GM21515 (cell line): ENCODE measurements at regions not wholly inside any gene's neighbourhood (a gene's known extent, or its start where the extent isn't known, plus 50 kb on each side); places are given as distances from the start of the nearest gene placed in this dataset.

Experiments used
- ATAC-seq: cut with Tn5 transposase; IDR thresholded peaks from one replicate; pipeline ENCODE4 v1.9.1; 2021; ENCODE audit not compliant: unreplicated experiment

GRCh38 chr19:28020619-28021258 lies 1192.2 kb downstream of the UQCRFS1 start:
- ATAC-seq = no peak

- no peak for ATAC-seq
These were observed 1193.0 kb downstream of the UQCRFS1 start for GRCh38 chr19:28019901-28020300.

- no peak for ATAC-seq
These were observed 1193.6 kb downstream of the UQCRFS1 start for GRCh38 chr19:28019371-28019770.

DNA sequence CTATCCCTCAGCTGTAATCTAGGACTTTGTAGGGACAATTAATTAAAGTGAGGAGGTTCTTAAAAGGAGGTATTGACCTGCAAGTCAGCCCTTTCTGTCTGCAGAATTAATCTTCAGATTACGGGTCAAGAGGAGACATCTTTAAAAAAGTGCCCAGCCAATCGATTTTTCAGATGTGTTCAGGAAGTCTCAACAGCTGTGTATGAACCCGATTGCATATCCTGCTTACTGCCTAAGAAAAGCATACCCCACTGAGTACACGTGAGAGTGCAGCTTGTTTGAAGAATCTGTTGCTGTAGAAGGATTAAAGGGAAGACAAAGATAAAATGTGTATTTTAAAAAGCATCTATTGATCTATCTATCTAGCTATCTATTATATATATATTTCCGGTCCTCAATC lies 1194.5 kb downstream of the UQCRFS1 start:
- no peak for ATAC-seq

GRCh38 chr19:28014615-28015405 lies 1198.1 kb downstream of the UQCRFS1 start:
- no peak for ATAC-seq

DNA sequence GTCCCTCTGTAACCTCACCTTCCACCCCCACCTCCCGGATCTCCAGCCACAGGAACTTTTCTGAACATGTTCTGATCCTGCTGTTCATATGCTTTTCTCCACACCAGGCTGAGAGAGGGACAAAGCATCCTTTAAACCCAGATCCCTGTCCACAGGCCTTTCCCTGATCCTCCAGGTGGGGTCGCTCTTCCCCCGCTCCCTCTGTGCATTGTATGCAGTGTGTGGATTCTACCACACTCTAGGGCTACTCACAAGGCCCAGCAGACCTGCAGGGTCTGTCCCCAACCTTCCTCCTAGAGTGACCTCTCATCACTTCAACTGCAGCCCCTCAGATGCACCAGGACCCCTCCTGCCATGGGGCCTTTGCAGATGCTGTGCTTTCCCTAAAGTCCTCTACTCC lies 1200.6 kb downstream of the UQCRFS1 start:
- no peak for ATAC-seq

DNA sequence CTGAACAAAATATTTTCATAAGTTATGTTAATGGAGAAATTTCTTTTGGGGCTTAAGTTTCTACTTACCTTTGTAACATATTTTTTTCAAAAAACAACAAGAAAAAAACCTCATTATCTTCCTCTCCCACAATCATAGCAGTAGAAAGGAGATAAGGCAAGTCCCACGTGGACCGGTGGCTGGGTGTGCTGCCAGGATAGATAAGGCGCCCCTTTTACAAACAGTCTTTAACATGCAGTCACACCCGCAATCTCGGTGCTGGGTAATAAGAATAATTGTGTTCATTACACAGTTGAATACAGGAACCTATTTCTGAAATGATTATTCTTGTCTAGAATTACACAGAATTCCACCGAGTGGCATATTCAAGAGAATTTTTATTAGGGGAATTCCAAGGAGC lies 1202.3 kb downstream of the UQCRFS1 start:
- no peak for ATAC-seq

GRCh38 chr19:28009696-28010095 lies 1203.3 kb downstream of the UQCRFS1 start:
- ATAC-seq = no peak

- ATAC-seq = no peak
These were observed 1204.3 kb downstream of the UQCRFS1 start for GRCh38 chr19:28008695-28009094.

- no peak for ATAC-seq
These were observed 1209.4 kb downstream of the UQCRFS1 start for GRCh38 chr19:28003543-28003942.

DNA sequence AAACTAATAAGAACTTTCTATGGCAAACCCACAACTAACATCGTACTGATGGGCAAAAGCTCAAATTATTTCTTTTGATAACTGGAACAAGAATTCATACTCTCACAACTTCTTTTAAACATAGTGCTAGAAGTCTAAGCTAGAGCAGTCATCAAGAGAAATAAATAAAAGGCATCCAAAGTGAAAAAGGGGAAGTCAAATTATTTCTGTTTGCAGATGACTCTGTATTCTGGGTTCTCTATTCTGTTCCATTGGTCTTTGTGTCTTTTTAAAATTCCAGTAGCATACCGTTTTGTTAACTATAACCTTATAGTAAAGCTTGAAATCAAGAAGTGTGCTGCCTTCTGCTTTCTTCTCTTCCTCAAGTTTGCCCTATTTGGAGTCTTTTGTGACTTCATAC lies 1215.9 kb downstream of the UQCRFS1 start:
- ATAC-seq = no peak

DNA sequence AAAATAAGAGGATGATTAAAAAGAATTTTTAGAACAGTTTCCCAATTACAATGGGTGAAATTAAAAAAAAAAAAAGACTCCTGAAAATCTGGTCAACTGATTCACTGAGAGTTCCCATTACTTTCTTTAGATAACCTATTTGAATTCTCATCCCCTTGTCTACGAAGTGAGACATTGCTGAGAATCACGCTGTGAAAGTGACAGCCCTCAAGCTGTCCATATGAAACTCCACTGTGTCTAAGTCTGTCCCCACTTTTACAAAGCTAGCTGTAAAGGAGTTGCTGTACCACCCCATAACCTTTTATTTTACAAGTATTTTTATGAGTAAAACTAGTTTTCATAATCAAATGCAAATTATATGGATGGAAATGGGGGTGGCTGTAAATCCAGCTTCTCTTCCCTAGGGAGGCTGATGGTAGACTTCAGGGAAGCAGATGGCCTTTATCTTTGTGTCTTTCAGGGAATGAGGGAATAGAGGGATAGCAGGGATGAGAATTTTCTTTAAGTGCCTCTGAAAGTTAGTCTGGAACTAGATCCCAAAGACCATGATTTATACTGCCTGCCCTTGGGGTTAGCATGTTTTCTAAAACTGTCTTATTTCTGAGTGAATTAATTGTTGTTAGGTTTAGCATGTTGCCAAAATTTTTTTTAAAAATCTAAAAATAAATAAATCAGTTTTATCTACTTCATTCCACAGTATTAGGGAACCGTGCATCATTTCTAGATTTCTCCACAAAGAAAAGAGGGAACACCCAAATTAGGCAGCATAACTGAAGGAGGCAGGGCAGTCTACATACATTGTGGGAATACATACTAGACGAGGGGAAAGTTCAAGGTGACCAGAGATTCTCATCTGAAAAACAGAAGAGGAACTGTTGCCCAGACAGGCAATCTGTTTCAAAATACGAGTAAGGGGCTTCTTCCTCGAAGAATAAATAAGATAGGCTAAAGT lies 1219.1 kb downstream of the UQCRFS1 start:
- ATAC-seq = no peak

DNA sequence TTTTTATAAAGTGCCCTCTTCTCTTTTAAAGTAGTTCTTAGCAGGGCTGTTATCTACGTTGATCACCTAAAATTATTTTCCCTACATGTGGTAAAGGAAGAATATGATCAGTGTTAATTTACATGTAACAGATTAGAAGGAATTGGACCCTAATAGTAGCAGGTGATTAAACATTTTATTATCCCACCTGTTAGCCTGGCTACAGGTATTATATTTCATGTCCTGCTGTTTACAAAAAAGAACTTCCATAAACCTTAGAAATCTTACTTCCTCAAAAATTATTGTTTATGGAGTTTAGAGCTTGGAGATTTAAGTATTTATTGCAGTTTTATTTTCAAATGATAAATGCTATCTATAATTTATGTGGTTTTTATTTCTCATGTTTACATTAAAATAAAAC lies 1226.7 kb downstream of the UQCRFS1 start:
- ATAC-seq = no peak

- ATAC-seq = no peak
These were observed 1237.4 kb downstream of the UQCRFS1 start for GRCh38 chr19:27975419-27976005.

DNA sequence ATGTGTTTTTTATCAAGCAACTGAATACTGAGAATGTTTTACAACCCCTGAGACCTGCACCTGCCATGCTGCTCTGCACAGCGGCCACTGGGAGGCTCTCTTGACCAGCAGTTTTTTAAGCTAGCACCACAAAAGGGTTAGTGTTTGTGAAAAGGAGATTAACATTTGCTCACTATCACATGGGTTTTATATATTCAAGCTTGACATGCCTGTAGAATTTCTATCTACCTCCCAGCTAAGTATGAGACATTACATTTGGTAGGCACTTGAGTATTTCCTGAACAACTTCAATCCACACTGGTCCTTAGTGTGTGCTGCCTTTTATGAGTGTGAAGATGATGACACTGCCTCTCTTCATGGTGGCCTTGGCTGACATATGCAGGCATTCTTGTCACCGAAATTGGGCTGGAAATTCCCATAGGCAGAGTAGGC lies 1238.9 kb downstream of the UQCRFS1 start:
- ATAC-seq = no peak

DNA sequence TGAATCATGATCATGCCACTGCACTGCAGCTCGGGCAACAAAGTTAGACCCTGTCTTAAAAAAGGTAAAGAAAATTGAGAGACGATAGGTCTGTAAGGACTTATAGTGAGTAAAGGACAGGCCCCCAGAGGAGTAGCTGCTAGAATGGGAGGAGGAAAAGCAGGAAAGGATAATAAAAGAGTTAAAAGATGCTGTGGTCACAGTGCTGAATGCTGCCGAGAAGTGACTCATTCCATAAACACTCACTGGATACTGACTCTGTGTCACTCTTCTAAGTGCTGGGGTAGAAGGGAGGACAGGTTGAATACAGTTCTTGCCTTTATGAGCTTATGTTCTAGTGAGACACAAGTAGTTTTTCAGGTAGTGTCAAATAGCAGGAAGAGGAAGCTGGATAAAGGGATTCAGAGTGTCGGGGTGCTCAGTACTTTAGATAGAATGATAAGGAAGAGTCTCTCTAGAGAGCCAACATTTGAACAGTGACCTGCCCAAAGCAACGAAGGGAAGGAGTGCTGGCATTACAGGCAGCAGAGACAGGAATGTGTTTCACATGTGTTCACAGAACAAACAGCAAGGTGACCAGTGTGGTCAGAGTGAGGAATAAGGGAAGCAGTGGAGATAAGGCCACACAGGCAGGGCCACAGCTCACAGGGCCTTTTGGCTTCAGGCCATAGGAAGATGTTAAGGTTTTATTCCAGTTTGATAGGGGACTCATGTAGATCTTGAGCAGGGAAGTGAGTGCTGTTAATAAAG lies 1240.5 kb downstream of the UQCRFS1 start:
- ATAC-seq = no peak

DNA sequence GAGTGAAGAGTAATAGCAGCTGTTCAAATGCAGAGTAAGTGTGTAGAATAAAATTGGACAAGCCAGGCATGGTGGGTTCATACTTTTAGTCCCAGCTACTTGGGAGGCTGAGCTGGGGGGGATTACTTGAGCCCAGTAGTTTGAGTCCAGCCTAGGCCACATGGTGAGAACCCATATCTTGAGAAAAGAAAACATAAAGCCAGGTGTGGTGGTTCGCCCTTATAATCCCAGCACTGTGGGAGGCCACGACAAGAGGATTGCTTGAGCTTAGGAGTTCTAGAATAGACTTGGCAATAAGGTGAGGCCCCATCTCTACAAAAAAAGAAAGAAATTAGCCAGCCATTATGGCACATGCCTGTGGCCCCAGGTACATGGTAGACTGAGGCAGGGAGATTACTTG lies 1241.1 kb downstream of the UQCRFS1 start:
- ATAC-seq = no peak

GRCh38 chr19:27971071-27971470 lies 1241.9 kb downstream of the UQCRFS1 start:
- ATAC-seq = no peak

DNA sequence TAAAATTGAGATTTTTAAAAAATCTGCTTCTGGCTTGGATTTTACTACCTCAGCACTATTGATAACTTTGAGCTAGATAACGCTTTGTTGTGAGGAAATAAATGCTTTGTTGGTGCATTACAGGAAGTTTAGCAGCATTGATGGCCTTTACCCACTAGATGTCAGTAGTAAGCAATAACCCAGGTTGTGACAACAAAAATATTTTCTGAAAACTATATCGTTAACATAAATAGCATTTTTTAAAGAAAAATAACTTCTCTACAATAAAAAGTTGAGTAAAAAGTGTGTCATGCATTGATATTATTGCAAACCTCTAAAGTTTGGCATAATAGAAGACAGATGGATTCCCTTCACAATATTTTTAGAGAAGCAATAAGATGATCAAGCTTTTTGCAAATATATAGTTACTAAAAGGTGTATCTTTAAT lies 1246.5 kb downstream of the UQCRFS1 start:
- no peak for ATAC-seq

DNA sequence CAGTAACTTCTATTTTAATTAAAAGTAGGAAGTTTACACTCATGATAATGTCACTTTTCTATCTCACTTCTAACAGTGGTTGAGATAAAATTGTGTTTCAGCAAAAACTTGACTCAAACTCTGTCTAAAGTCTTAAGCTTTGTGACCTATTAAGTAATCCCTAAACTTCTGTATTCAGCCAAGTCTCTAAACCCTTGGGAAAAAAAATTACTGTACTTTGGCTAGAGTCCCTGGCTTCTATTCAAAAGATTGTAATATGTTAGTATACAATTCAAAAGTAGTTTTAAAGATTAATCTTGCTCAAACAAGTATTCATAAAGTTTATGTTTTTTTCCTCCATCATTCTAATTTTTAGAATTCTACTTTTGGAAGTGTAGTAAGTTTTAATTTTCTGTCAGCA lies 1248.8 kb downstream of the UQCRFS1 start:
- ATAC-seq = no peak
